ENCODE measurements at regions not wholly inside any gene's neighbourhood (a gene's known extent, or its start where the extent isn't known, plus 50 kb on each side); places are given as distances from the start of the nearest gene placed in this dataset.
A peak's percentile ranks its signal among the peaks of the same experiment; 100 is the strongest.

DNA sequence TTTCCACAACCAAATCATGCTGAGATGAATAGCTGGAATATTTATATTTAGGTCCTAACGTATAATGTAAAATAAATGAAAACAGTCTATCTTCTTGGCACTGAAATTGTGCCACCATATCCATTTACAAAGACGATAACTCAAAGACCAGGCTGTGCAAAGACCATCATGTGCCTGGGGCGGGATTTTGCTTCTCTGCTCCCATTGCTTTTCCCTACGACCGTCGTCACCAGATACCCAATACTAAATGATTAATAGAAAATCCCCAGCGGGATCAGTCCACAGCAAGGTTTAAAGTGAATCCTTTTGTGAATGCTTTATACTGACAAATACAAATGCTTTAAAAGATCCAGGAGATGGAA is 194.3 kb upstream of the ARL4C start:
- Histone ChIP-seq H3K9ac (ENCODE audit: low read length) (no peak overlapping the region), H3K9me3 (ENCODE audit: insufficient read depth, low read depth, low read length) (peaks cover 6% of the 10 kb centered on the region), H3K27ac (ENCODE audit: low read depth, low read length) (no peak overlapping the region), H4K8ac (ENCODE audit: low read depth, low read length) (no peak overlapping the region), H3K4ac (ENCODE audit: low read depth, low read length) (no peak overlapping the region), H3K14ac (ENCODE audit: low read length) (no peak overlapping the region), H3K4me3 (ENCODE audit: low read depth, low read length) (no peak overlapping the region), H2AK5ac (ENCODE audit: low read length) (no peak overlapping the region), H3K79me2 (ENCODE audit: control insufficient read depth, insufficient read depth, low read length, poor library complexity) (no peaks in the 10 kb centered on the region), H3K36me3 (ENCODE audit: control insufficient read depth in 1 of 2, insufficient read depth in 2 of 2, low read length in 2 of 2) (no peaks in the 10 kb centered on the region), H4K91ac (ENCODE audit: low read depth, low read length) (no peak overlapping the region), H3K23ac (ENCODE audit: low read length) (no peak overlapping the region), H2BK120ac (ENCODE audit: insufficient read depth, low read length, poor library complexity) (no peak overlapping the region), H2BK5ac (ENCODE audit: low read depth, low read length, poor library complexity) (no peak overlapping the region), H3K18ac (ENCODE audit: low read length) (no peak overlapping the region), H4K12ac (ENCODE audit: low read depth, low read length) (no peak overlapping the region), H3K79me1 (ENCODE audit: low read length) (no peaks in the 10 kb centered on the region), H3K27me3 (ENCODE audit: insufficient read depth, low read length) (no peaks in the 10 kb centered on the region), H2AFZ (ENCODE audit: insufficient read depth, low read length, poor library complexity) (no peak overlapping the region), H3K4me1 (ENCODE audit: control insufficient read depth in 1 of 2, insufficient read depth in 2 of 2, low read length in 2 of 2) (peaks cover 0 to 5% of the 10 kb centered on the region in 2 experiments), H3K4me2 (ENCODE audit: low read length) (no peak overlapping the region), H2BK12ac (ENCODE audit: low read length) (no peak overlapping the region)
- WGBS (ENCODE audit: extremely low coverage, insufficient coverage, insufficient read length): no CpG with 5 or more reads among the region's 7 CpGs
- DNase-seq: no peak

DNA sequence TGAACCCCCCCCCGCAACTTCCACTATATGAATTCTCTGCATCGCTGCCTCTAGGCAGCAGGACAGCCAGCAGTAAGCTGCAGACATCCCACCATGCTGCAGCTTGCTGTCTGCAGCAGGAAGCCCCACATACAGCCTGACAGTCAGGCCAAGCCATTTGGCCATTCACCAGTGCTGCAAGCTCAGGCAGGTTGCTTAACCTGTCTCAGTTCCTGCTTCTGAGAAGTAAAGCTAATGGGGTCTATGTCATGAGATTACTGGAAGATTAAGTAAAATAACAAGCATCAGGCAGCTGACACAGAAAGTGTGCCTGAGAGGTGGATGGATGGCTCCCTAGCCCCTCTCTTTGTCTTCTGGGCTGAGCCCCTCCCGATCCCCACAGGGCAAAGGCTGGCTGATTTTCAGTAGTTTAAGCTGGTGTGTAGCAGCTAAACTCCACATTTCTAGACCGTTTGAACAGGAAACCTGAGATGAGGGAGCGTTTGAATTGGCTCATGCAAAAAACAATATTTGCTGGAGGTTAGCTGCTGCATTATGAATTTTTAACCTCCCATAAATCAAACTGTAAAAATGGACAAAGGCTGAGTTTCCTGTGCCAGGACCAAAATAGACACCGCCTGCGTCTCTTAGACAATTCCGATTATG is 193.8 kb upstream of the ARL4C start:
- H3K14ac ChIP-seq (ENCODE audit: low read length): no peak overlapping the region
- peaks cover 6% of the 10 kb centered on the region for H3K9me3 ChIP-seq (ENCODE audit: insufficient read depth, low read depth, low read length)
- H2BK120ac ChIP-seq (ENCODE audit: insufficient read depth, low read length, poor library complexity): no peak overlapping the region
- no peak overlapping the region for H2AK5ac ChIP-seq (ENCODE audit: low read length)
- no peaks in the 10 kb centered on the region for H3K79me1 ChIP-seq (ENCODE audit: low read length)
- no peak overlapping the region for H3K9ac ChIP-seq (ENCODE audit: low read length)
- peaks cover 0 to 5% of the 10 kb centered on the region in 2 experiments for H3K4me1 ChIP-seq (ENCODE audit: control insufficient read depth in 1 of 2, insufficient read depth in 2 of 2, low read length in 2 of 2)
- H3K27ac ChIP-seq (ENCODE audit: low read depth, low read length): no peak overlapping the region
- H2AFZ ChIP-seq (ENCODE audit: insufficient read depth, low read length, poor library complexity): no peak overlapping the region
- H3K4me3 ChIP-seq (ENCODE audit: low read depth, low read length): no peak overlapping the region
- H3K23ac ChIP-seq (ENCODE audit: low read length): no peak overlapping the region
- H3K4ac ChIP-seq (ENCODE audit: low read depth, low read length): no peak overlapping the region
- H4K12ac ChIP-seq (ENCODE audit: low read depth, low read length): no peak overlapping the region
- H3K79me2 ChIP-seq (ENCODE audit: control insufficient read depth, insufficient read depth, low read length, poor library complexity): no peaks in the 10 kb centered on the region
- no peak overlapping the region for H2BK5ac ChIP-seq (ENCODE audit: low read depth, low read length, poor library complexity)
- H3K27me3 ChIP-seq (ENCODE audit: insufficient read depth, low read length): no peaks in the 10 kb centered on the region
- no CpG with 5 or more reads among the region's 8 CpGs for WGBS (ENCODE audit: extremely low coverage, insufficient coverage, insufficient read length)
- no peak overlapping the region for H4K91ac ChIP-seq (ENCODE audit: low read depth, low read length)
- no peaks in the 10 kb centered on the region for H3K36me3 ChIP-seq (ENCODE audit: control insufficient read depth in 1 of 2, insufficient read depth in 2 of 2, low read length in 2 of 2)
- no peak overlapping the region for H3K4me2 ChIP-seq (ENCODE audit: low read length)
- H2BK12ac ChIP-seq (ENCODE audit: low read length): no peak overlapping the region
- DNase-seq: no peak
- H3K18ac ChIP-seq (ENCODE audit: low read length): no peak overlapping the region
- H4K8ac ChIP-seq (ENCODE audit: low read depth, low read length): no peak overlapping the region

DNA sequence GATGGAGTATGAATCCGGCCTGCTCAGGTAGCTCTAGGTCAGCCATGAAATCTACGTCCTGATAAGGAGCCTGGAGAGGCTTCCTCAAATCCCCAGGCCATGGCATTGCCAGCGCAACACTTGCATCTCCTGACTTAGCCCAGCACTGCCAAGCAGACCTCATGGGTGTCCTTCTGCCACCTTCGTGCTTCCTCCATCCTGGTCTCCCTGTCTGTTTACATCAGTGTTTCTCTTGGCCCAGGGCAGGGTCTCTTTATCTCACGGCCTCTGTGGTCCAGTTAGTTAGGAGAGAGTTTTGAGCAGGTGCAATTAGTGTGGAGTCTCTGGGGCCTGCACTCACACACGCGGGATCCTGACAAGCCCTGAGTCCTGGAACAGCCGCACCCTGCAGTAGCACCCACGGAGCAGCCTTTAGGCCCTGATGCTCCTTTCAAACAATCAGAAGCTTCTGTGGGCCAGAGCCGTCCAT is 193.1 kb upstream of the ARL4C start:
- H2BK120ac ChIP-seq (ENCODE audit: insufficient read depth, low read length, poor library complexity): no peak overlapping the region
- H2AFZ ChIP-seq (ENCODE audit: insufficient read depth, low read length, poor library complexity): no peak overlapping the region
- no peak overlapping the region for H3K4ac ChIP-seq (ENCODE audit: low read depth, low read length)
- H3K79me1 ChIP-seq (ENCODE audit: low read length): no peaks in the 10 kb centered on the region
- H3K79me2 ChIP-seq (ENCODE audit: control insufficient read depth, insufficient read depth, low read length, poor library complexity): no peaks in the 10 kb centered on the region
- H3K18ac ChIP-seq (ENCODE audit: low read length): no peak overlapping the region
- H3K14ac ChIP-seq (ENCODE audit: low read length): no peak overlapping the region
- no peak overlapping the region for H3K27ac ChIP-seq (ENCODE audit: low read depth, low read length)
- no peak overlapping the region for H3K4me3 ChIP-seq (ENCODE audit: low read depth, low read length)
- no peak overlapping the region for H3K9ac ChIP-seq (ENCODE audit: low read length)
- H4K12ac ChIP-seq (ENCODE audit: low read depth, low read length): no peak overlapping the region
- H2BK12ac ChIP-seq (ENCODE audit: low read length): no peak overlapping the region
- DNase-seq: no peak
- no peak overlapping the region for H3K23ac ChIP-seq (ENCODE audit: low read length)
- H4K91ac ChIP-seq (ENCODE audit: low read depth, low read length): no peak overlapping the region
- H2AK5ac ChIP-seq (ENCODE audit: low read length): no peak overlapping the region
- H2BK5ac ChIP-seq (ENCODE audit: low read depth, low read length, poor library complexity): no peak overlapping the region
- H3K9me3 ChIP-seq (ENCODE audit: insufficient read depth, low read depth, low read length): peaks cover 6% of the 10 kb centered on the region
- no peaks in the 10 kb centered on the region for H3K36me3 ChIP-seq (ENCODE audit: control insufficient read depth in 1 of 2, insufficient read depth in 2 of 2, low read length in 2 of 2)
- H3K4me1 ChIP-seq (ENCODE audit: control insufficient read depth in 1 of 2, insufficient read depth in 2 of 2, low read length in 2 of 2): peaks cover 0 to 5% of the 10 kb centered on the region in 2 experiments
- H4K8ac ChIP-seq (ENCODE audit: low read depth, low read length): no peak overlapping the region
- WGBS (ENCODE audit: extremely low coverage, insufficient coverage, insufficient read length): no CpG with 5 or more reads among the region's 10 CpGs
- H3K4me2 ChIP-seq (ENCODE audit: low read length): no peak overlapping the region
- H3K27me3 ChIP-seq (ENCODE audit: insufficient read depth, low read length): no peaks in the 10 kb centered on the region

DNA sequence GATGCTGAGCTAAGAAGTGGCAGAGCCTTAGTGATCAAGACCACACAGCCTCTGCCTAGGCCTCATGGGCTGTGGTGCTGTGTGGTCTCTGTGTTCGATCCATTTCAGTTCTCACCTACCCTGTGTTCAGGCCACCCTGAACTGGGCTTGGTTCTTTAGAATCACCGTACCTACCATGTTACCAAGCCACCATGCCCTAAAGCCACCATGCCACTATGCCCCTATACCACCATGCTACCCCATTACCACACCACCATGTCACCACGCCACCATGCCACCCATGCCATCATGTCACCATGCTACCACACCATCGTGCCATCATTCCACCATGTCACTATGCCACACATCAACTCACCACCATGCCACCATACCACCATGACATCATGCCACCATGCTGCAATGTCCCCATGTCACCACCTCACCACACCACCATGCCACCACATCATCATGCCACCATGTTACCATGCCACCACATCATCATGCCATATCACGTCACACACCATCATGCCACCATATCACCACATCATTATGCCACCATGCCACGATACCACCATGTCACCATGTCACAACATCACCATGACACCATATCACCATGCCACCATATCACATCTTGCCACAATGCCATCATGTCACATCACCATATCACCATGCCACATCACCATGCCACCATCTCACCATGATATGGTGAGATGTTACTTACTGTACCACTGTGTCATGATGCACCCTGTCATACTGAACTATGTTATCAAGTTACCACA is 191.0 kb upstream of the ARL4C start:
- Histone ChIP-seq H2AK5ac (ENCODE audit: low read length) (no peak overlapping the region), H3K36me3 (ENCODE audit: control insufficient read depth in 1 of 2, insufficient read depth in 2 of 2, low read length in 2 of 2) (no peaks in the 10 kb centered on the region)
- no CpG with 5 or more reads among the region's 6 CpGs for WGBS (ENCODE audit: extremely low coverage, insufficient coverage, insufficient read length)

More for the DNA sequence above, 191.0 kb upstream of the ARL4C start:
- no peak for DNase-seq
- Histone ChIP-seq H3K14ac (ENCODE audit: low read length) (no peak overlapping the region), H2BK5ac (ENCODE audit: low read depth, low read length, poor library complexity) (no peak overlapping the region), H3K79me2 (ENCODE audit: control insufficient read depth, insufficient read depth, low read length, poor library complexity) (no peaks in the 10 kb centered on the region), H3K27me3 (ENCODE audit: insufficient read depth, low read length) (no peaks in the 10 kb centered on the region), H2AFZ (ENCODE audit: insufficient read depth, low read length, poor library complexity) (no peak overlapping the region), H3K9ac (ENCODE audit: low read length) (no peak overlapping the region), H3K4ac (ENCODE audit: low read depth, low read length) (no peak overlapping the region), H3K4me1 (ENCODE audit: control insufficient read depth in 1 of 2, insufficient read depth in 2 of 2, low read length in 2 of 2) (peaks cover 0 to 2% of the 10 kb centered on the region in 2 experiments), H3K4me3 (ENCODE audit: low read depth, low read length) (peak overlapping the region; percentile 25), H3K27ac (ENCODE audit: low read depth, low read length) (no peak overlapping the region), H4K12ac (ENCODE audit: low read depth, low read length) (no peak overlapping the region), H3K18ac (ENCODE audit: low read length) (no peak overlapping the region), H4K8ac (ENCODE audit: low read depth, low read length) (no peak overlapping the region), H4K91ac (ENCODE audit: low read depth, low read length) (no peak overlapping the region), H3K23ac (ENCODE audit: low read length) (peak overlapping the region; percentile 87), H3K79me1 (ENCODE audit: low read length) (no peaks in the 10 kb centered on the region), H3K4me2 (ENCODE audit: low read length) (no peak overlapping the region), H2BK120ac (ENCODE audit: insufficient read depth, low read length, poor library complexity) (no peak overlapping the region), H3K9me3 (ENCODE audit: insufficient read depth, low read depth, low read length) (peaks cover 6% of the 10 kb centered on the region), H2BK12ac (ENCODE audit: low read length) (peak overlapping the region; percentile 15)

Measured in trophoblast cell (in vitro differentiated cells and primary cell).